Nephron (organoid): ENCODE measurements at regions not wholly inside any gene's neighbourhood (a gene's known extent, or its start where the extent isn't known, plus 50 kb on each side); places are given as distances from the start of the nearest gene placed in this dataset.

Source experiments
- H3K27ac Mint-ChIP-seq, 3 experiments: 2 replicates each; pipeline ENCODE4 v1.8.0; 2020; ENCODE audit warnings: mixed read lengths in 3 of 3, mild to moderate bottlenecking in 2 of 3, moderate library complexity in 1 of 3
- H3K27me3 Mint-ChIP-seq: 2 replicates; pipeline ENCODE4 v1.8.0; 2021; ENCODE audit warnings: low read depth, mild to moderate bottlenecking, moderate library complexity, mixed read lengths
- H3K36me3 Mint-ChIP-seq: 2 replicates; pipeline ENCODE4 v1.8.0; 2020; ENCODE audit warnings: low read depth, mixed read lengths
- H3K4me1 Mint-ChIP-seq: 2 replicates; pipeline ENCODE4 v1.8.0; 2020; ENCODE audit warnings: mixed read lengths
- H3K4me3 Mint-ChIP-seq, 3 experiments: 2 replicates each; pipeline ENCODE4 v1.8.0; 2020; ENCODE audit warnings: mild to moderate bottlenecking in 3 of 3, mixed read lengths in 3 of 3, moderate library complexity in 2 of 3
- H3K9me3 Mint-ChIP-seq: 2 replicates; pipeline ENCODE4 v1.8.0; 2020; ENCODE audit warnings: mixed read lengths
- TF ChIP-seq, protein P1 (sequence below), 3 experiments: fragments of 200-600 bp; sonication (generic); IDR thresholded peaks; one replicate each; pipeline ENCODE4 v1.5.0; 2021; ENCODE audit warnings: antibody characterized with exemption in 3 of 3; ENCODE audit not compliant: unreplicated experiment in 3 of 3

- peak overlapping the region; percentile 73 to 85 (median 84) for H3K4me3 Mint-ChIP-seq
- no peaks in the 10 kb centered on the region for H3K27me3 Mint-ChIP-seq
- peaks cover 5% of the 10 kb centered on the region for H3K4me1 Mint-ChIP-seq
- no peaks in the 10 kb centered on the region for H3K36me3 Mint-ChIP-seq
- TF ChIP-seq, protein P1, sequence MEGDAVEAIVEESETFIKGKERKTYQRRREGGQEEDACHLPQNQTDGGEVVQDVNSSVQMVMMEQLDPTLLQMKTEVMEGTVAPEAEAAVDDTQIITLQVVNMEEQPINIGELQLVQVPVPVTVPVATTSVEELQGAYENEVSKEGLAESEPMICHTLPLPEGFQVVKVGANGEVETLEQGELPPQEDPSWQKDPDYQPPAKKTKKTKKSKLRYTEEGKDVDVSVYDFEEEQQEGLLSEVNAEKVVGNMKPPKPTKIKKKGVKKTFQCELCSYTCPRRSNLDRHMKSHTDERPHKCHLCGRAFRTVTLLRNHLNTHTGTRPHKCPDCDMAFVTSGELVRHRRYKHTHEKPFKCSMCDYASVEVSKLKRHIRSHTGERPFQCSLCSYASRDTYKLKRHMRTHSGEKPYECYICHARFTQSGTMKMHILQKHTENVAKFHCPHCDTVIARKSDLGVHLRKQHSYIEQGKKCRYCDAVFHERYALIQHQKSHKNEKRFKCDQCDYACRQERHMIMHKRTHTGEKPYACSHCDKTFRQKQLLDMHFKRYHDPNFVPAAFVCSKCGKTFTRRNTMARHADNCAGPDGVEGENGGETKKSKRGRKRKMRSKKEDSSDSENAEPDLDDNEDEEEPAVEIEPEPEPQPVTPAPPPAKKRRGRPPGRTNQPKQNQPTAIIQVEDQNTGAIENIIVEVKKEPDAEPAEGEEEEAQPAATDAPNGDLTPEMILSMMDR (IDR thresholded peaks at IDR 0.05; ENCODE audit: unreplicated experiment in 3 of 3), result peak; percentile 90 to 91 (median 91)
- H3K27ac Mint-ChIP-seq, result peak overlapping the region; percentile 76 to 98 (median 83)
- H3K9me3 Mint-ChIP-seq, result no peaks in the 10 kb centered on the region
These were observed 50.7 kb upstream of the SLC30A5 start for GRCh38 chr5:69042915-69043654.

DNA sequence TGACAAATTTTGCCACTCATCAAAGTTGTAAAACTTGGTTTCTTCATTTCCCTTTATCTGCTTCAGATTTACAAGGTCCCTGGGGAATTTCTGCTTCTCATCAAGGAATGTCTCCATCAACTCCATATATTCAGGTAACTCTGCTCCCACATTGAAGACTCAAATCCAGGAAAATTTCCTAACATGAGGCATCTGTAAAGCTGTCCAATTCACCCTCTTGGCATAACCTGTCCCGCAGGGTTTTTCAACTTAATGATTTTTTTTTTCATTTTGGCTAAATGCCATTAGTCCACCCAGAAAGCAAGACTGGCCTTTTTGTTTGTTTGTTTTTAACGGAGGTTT, 50.2 kb upstream of the SLC30A5 start:
- TF ChIP-seq, protein P1 (IDR thresholded peaks at IDR 0.05; ENCODE audit: unreplicated experiment in 3 of 3), result no peak
- Mint-ChIP-seq H3K9me3 (no peaks in the 10 kb centered on the region), H3K4me3 (peak overlapping the region; percentile 49 to 85 (median 63)), H3K27ac (peak overlapping the region; percentile 32 to 98 (median 76)), H3K4me1 (peaks cover 5% of the 10 kb centered on the region), H3K27me3 (no peaks in the 10 kb centered on the region), H3K36me3 (no peaks in the 10 kb centered on the region)
